ENCODE measurements at regions not wholly inside any gene's neighbourhood (a gene's known extent, or its start where the extent isn't known, plus 50 kb on each side); places are given as distances from the start of the nearest gene placed in this dataset.

- TF ChIP-seq CTCF (conservative IDR thresholded peaks at IDR 0.05; ENCODE audit: low read length) (no peak), EZH2phosphoT487 (IDR thresholded peaks at IDR 0.05; ENCODE audit: borderline replicate concordance, low read depth, low read length) (no peak)
Observed at GRCh38 chr13:39988351-39988750, 332.9 kb downstream of the COG6 start.
